Gastroesophageal sphincter (tissue), 4 donors: ENCODE measurements at regions not wholly inside any gene's neighbourhood (a gene's known extent, or its start where the extent isn't known, plus 50 kb on each side); places are given as distances from the start of the nearest gene placed in this dataset.
"Not testable (repeated sequence)": the region's sequence is repeated elsewhere in the genome, so short reads cannot be mapped to it uniquely, and the experiment has no call there.

Source experiments
- ATAC-seq: fragments of 150-250 bp; one replicate; pipeline ENCODE4 v1.9.1; 2016; ENCODE audit warnings: mild to moderate bottlenecking, moderate library complexity
- H3K27ac ChIP-seq, 4 donors: fragments of 200-600 bp; sonication (generic) in 3 of 4; 1 replicate in 3 of 4; 2 replicates in 1 of 4; pipeline ENCODE4 v1.5.1; 2016 to 2019
- H3K27me3 ChIP-seq: fragments of 200-600 bp; sonication (generic); one replicate; pipeline ENCODE4 v1.5.1; 2019
- H3K36me3 ChIP-seq, 2 donors: fragments of 200-600 bp; sonication (generic); one replicate each; pipeline ENCODE4 v1.5.1; 2019; ENCODE audit warnings: control low read depth in 1 of 2
- H3K4me1 ChIP-seq, 3 donors: fragments of 200-600 bp; sonication (generic); 1 replicate in 2 of 3; 2 replicates in 1 of 3; pipeline ENCODE4 v1.5.1; 2016 to 2019; ENCODE audit warnings: control low read depth in 2 of 3
- H3K4me3 ChIP-seq, 2 donors: fragments of 200-600 bp; sonication (generic); one replicate each; pipeline ENCODE4 v1.5.1; 2019; ENCODE audit warnings: mild to moderate bottlenecking in 1 of 2, moderate library complexity in 1 of 2
- H3K9me3 ChIP-seq, 3 donors: fragments of 200-600 bp; sonication (generic); one replicate each; pipeline ENCODE4 v1.5.1; 2017 to 2019; ENCODE audit warnings: control low read depth in 2 of 3
- EP300 ChIP-seq: sonication (generic); formaldehyde crosslinking; IDR thresholded peaks from one replicate; pipeline ENCODE4 v1.6.1; 2017; ENCODE audit warnings: antibody characterized with exemption, mild to moderate bottlenecking
- POLR2A ChIP-seq, 2 donors: fragments of 450-650 bp; IDR thresholded peaks; one replicate each; pipeline ENCODE4 v1.6.1; 2017; ENCODE audit warnings: antibody characterized with exemption in 2 of 2, mild to moderate bottlenecking in 2 of 2, moderate library complexity in 1 of 2
- POLR2AphosphoS5 ChIP-seq: sonication (generic); formaldehyde crosslinking; IDR thresholded peaks from one replicate; pipeline ENCODE4 v1.6.1; 2017; ENCODE audit warnings: antibody characterized with exemption
- WGBS, 2 donors: methylation state at CpG; one replicate each; pipeline ENCODE4 v1.1.5; 2018; ENCODE audit warnings: low coverage in 1 of 2; 5-methylcytosine and 5-hydroxymethylcytosine counted together
- TF ChIP-seq, protein P1 (sequence below), 4 experiments: fragments of 200-600 bp in 2 of 4; fragments of 450-650 bp in 2 of 4; sonication (generic) in 1 of 4; IDR thresholded peaks; one replicate each; pipeline ENCODE4 v1.5.1; 2017 to 2019; ENCODE audit warnings: antibody characterized with exemption in 4 of 4, mild to moderate bottlenecking in 2 of 4, moderate library complexity in 2 of 4

GRCh38 chrX:150211988-150212387, 151.1 kb upstream of the MAMLD1 start:
- 87 to 98% methylated on average over 5 of the region's 6 CpGs for WGBS, 2 donors
- H3K4me3 ChIP-seq, result no peak overlapping the region
- H3K4me1 ChIP-seq, result peaks cover 0 to 11% (median 0%) of the 10 kb centered on the region in 3 donors
- ATAC-seq, result no peak
- TF ChIP-seq EP300, result no peak
- no peak for TF ChIP-seq POLR2AphosphoS5
- TF ChIP-seq POLR2A (IDR thresholded peaks at IDR 0.05), result no peak
- TF ChIP-seq, protein P1, sequence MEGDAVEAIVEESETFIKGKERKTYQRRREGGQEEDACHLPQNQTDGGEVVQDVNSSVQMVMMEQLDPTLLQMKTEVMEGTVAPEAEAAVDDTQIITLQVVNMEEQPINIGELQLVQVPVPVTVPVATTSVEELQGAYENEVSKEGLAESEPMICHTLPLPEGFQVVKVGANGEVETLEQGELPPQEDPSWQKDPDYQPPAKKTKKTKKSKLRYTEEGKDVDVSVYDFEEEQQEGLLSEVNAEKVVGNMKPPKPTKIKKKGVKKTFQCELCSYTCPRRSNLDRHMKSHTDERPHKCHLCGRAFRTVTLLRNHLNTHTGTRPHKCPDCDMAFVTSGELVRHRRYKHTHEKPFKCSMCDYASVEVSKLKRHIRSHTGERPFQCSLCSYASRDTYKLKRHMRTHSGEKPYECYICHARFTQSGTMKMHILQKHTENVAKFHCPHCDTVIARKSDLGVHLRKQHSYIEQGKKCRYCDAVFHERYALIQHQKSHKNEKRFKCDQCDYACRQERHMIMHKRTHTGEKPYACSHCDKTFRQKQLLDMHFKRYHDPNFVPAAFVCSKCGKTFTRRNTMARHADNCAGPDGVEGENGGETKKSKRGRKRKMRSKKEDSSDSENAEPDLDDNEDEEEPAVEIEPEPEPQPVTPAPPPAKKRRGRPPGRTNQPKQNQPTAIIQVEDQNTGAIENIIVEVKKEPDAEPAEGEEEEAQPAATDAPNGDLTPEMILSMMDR (IDR thresholded peaks at IDR 0.05), result no peak
- no peaks in the 10 kb centered on the region for H3K9me3 ChIP-seq
- no peaks in the 10 kb centered on the region for H3K36me3 ChIP-seq
- H3K27me3 ChIP-seq, result no peaks in the 10 kb centered on the region
- no peak overlapping the region for H3K27ac ChIP-seq

- H3K36me3 ChIP-seq, result no peaks in the 10 kb centered on the region
- WGBS, 2 donors, result 52 to 62% methylated on average over 4 of the region's 6 CpGs
- no peak for ATAC-seq
- no peak for TF ChIP-seq POLR2AphosphoS5
- no peak for TF ChIP-seq EP300
- no peak for TF ChIP-seq POLR2A (IDR thresholded peaks at IDR 0.05)
- TF ChIP-seq, protein P1 (IDR thresholded peaks at IDR 0.05), result no peak
- H3K27ac ChIP-seq, result peak overlapping the region in 1 of 4 donors; percentile 20
- no peak overlapping the region for H3K4me3 ChIP-seq
- H3K4me1 ChIP-seq, result peaks cover 0 to 11% (median 0%) of the 10 kb centered on the region in 3 donors
- H3K9me3 ChIP-seq, result no peaks in the 10 kb centered on the region
- no peaks in the 10 kb centered on the region for H3K27me3 ChIP-seq
Observed at GRCh38 chrX:150212672-150213480, 150.2 kb upstream of the MAMLD1 start.

DNA sequence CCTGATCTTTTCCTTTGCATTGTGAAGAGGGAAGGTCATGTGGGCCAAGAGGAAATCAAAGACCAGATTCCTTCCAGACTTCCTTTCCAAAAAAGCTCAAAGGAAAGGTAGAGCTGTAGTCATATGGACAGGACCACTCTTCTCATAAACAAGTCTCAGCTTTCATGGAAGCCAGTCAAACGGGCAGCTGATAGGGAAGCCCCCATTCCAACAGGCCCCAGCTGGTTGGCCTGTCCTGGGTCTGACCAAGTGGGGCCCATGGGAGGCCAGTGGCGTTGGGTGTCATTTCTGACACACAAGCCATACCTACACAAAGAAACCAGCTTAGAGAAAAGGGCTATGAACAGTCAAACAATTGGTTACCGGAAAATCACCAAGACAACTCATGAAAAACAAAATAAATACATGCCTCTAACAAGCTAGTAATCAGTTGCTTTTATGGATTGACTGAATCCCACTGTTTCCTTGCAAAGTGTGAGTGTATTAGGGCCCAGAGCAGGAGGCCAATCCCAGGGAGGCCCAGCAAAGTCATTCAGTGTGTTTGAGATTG, 149.6 kb upstream of the MAMLD1 start:
- Histone ChIP-seq H3K36me3 (no peaks in the 10 kb centered on the region), H3K4me1 (peaks cover 0 to 11% (median 0%) of the 10 kb centered on the region in 3 donors), H3K4me3 (no peak overlapping the region), H3K27me3 (no peaks in the 10 kb centered on the region), H3K27ac (peak overlapping the region in 1 of 4 donors; percentile 20), H3K9me3 (no peaks in the 10 kb centered on the region)
- WGBS, 2 donors, result 60 to 92% methylated on average over 1 of the region's 3 CpGs
- ATAC-seq, result no peak
- TF ChIP-seq POLR2A (IDR thresholded peaks at IDR 0.05) (no peak), POLR2AphosphoS5 (no peak), EP300 (no peak)
- TF ChIP-seq, protein P1 (IDR thresholded peaks at IDR 0.05), result no peak

DNA sequence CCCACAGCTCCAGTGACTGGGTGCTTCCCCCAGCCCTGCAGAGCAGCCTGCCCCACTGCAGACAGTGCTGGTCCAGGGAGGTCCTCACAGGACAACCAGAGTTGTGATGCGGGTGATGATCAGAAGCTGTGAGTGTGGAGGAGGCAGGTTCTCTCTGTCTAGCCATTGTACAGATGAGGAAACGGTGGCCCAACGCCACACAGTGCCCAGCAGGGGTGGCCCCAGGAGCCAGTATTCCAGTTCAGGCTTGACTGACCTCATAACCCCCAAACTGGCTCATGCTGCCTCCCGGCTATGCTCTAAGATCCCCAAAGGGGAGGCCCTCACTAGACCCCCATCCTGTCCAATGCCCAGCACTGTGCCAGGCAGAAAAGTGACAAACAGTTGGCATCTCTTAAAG, 147.1 kb upstream of the MAMLD1 start:
- not testable (repeated sequence) for H3K36me3 ChIP-seq

GRCh38 chrX:150216716-150217115, 146.4 kb upstream of the MAMLD1 start:
- H3K27me3 ChIP-seq, result no peaks in the 10 kb centered on the region
- no peak overlapping the region for H3K4me3 ChIP-seq
- 80% methylated on average over 1 of the region's 6 CpGs; no CpG with 5 or more reads in 1 of the 2 donors for WGBS, 2 donors
- no peaks in the 10 kb centered on the region for H3K36me3 ChIP-seq
- ATAC-seq, result no peak
- TF ChIP-seq, protein P1 (IDR thresholded peaks at IDR 0.05), result no peak
- TF ChIP-seq EP300 (no peak), POLR2A (IDR thresholded peaks at IDR 0.05) (no peak), POLR2AphosphoS5 (no peak)
- no peak overlapping the region for H3K27ac ChIP-seq
- peaks cover 0 to 11% (median 0%) of the 10 kb centered on the region in 3 donors for H3K4me1 ChIP-seq
- H3K9me3 ChIP-seq, result no peaks in the 10 kb centered on the region

More for the DNA sequence above, 147.1 kb upstream of the MAMLD1 start:
- H3K27me3 ChIP-seq, H3K9me3 ChIP-seq, H3K27ac ChIP-seq, H3K4me3 ChIP-seq, ATAC-seq: not testable (repeated sequence)
- H3K4me1 ChIP-seq, result peaks cover 0 to 11% (median 0%) of the 10 kb centered on the region in 3 donors
- WGBS, 2 donors, result no CpG with 5 or more reads among the region's 4 CpGs
